ENCODE measurements at regions not wholly inside any gene's neighbourhood (a gene's known extent, or its start where the extent isn't known, plus 50 kb on each side); places are given as distances from the start of the nearest gene placed in this dataset.

- TF ChIP-seq POLR2AphosphoS5 (IDR thresholded peaks at IDR 0.05; ENCODE audit: borderline replicate concordance, low read depth, low read length) (no peak), EZH2 (IDR thresholded peaks at IDR 0.05) (no peak), FOXP2 (optimal IDR thresholded peaks at IDR 0.05; ENCODE audit: control extremely low read depth, extremely low read length, insufficient read depth) (no peak)
These were observed 289.4 kb downstream of the ADGRL2 start for GRCh38 chr1:82090104-82090503.

All from SK-N-MC (cell line).